Erythroblast (primary cell): ENCODE measurements at regions not wholly inside any gene's neighbourhood (a gene's known extent, or its start where the extent isn't known, plus 50 kb on each side); places are given as distances from the start of the nearest gene placed in this dataset.

Source experiments
- GATA1 ChIP-seq: IDR thresholded peaks from 2 replicates; pipeline ENCODE4 v1.6.1; 2011; ENCODE audit warnings: low read depth, mild to moderate bottlenecking, control low read depth, low read length, moderate library complexity
- POLR2A ChIP-seq: IDR thresholded peaks from 2 replicates; pipeline ENCODE4 v1.6.1; 2011; ENCODE audit warnings: mild to moderate bottlenecking, low read length

DNA sequence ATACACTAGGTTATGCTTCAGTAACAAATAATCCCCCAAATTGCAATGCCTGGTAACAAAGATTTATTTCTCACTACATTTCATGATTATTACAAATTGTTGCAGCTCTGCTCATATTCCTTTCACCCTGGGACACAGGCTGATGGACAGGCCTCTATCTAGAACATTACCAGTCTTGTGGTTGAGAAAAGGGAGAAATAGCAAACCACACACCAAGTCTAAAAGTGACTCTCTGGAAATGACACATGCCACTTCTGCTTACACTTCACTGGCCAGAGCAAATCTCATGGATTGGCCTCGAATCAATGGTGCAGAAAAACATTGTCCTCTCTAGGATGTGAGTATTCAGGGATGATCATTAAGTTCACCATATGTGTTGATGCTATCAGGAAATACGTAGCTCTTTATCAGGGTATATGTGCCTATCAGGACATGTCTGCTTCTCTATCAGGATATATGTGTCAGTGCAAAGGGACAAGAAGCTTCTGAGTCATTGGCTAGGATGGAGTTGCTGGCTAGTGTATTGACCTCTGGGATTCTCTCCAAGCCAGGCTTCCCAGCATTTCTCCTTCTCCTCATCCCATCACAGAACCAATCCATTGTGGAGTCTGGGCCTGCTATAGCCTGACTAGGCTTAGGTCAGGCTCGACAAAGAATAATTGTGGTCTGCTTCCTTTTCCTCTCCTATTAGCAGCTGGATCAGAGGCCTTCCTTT lies 91.1 kb upstream of the CEP78 start:
- TF ChIP-seq POLR2A (no peak), GATA1 (no peak)
